ENCODE measurements at regions not wholly inside any gene's neighbourhood (a gene's known extent, or its start where the extent isn't known, plus 50 kb on each side); places are given as distances from the start of the nearest gene placed in this dataset.
A peak's percentile ranks its signal among the peaks of the same experiment; 100 is the strongest.

- DNase-seq (no peak), ATAC-seq (no peak)
- TF ChIP-seq CTCF (IDR thresholded peaks at IDR 0.05): no peak
- Histone ChIP-seq H3K27me3 (no peaks in the 10 kb centered on the region), H3K4me1 (peaks cover 0 to 19% (median 6%) of the 10 kb centered on the region in 9 donors), H3K36me3 (no peaks in the 10 kb centered on the region), H3K4me3 (no peak overlapping the region), H3K27ac (no peak overlapping the region), H3K9me3 (no peaks in the 10 kb centered on the region)
- intact Hi-C loops (cut with DNase I): loop anchor here in 1 of 10 donors (10.0 kb wide), 1 partner anchor 48 kb away; the partner anchor contains the start of gene ELAPOR2
Observed at GRCh38 chr7:87007038-87007437, 52.4 kb downstream of the ELAPOR2 start.

- 96 to 98% methylated on average over 1 of the region's 1 CpG for WGBS, 2 donors
- no peak for TF ChIP-seq CTCF (IDR thresholded peaks at IDR 0.05)
Observed at GRCh38 chr7:87004956-87005355, 54.5 kb downstream of the ELAPOR2 start.

DNA sequence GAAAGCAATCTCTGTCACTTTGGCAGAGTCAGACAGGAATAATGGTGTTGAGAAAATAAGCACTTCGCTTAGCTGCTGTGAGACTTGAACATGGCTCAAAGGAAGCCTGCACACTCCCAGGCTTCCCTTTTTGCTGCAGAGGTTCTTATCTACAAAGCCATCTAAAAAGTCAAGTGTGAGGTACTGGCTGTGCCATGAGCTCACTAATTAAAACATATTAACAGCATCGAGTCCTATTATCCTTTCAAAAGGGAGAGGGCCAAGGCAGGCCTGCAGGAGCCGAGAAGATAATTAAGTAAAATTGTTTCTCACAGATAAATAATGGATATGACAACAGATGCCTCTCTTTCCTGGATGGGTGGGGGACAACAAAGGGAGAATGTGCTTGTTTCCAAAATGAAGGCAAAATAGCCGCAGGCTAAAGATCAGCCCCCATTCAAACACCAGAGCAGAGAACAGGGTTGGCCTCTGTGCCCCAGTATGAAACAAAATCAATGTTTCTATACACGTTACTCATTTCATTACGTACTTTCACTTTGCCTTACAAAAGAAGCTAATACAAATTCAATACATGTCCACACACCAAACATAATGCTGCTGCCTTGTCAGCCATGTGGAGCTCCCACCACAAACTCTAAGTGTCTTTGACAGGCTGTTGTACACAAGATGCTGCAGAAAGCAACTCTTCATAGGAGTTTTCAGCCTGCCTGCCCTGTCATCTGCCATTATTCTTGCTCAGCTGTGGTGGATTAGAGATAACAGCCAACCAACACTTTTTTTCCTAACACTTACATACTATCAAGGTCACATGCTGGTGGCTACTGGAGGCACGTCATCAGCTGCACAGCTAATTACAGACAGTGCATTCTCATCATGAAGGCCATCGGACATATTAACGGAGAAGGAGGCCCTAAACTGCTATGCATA lies 55.3 kb downstream of the ELAPOR2 start:
- DNase-seq (no peak), ATAC-seq (peak in 4 of 8 donors; percentile 33 to 69 (median 55))
- WGBS, 2 donors: 42% methylated on average over 9 of the region's 9 CpGs
- H3K9me3 ChIP-seq: no peaks in the 10 kb centered on the region
- no peak for TF ChIP-seq CTCF (IDR thresholded peaks at IDR 0.05)
- H3K27me3 ChIP-seq: no peaks in the 10 kb centered on the region
- peak overlapping the region in 3 of 10 donors; percentile 4 to 21 (median 8) for H3K4me3 ChIP-seq
- intact Hi-C loops (cut with DNase I): loop anchor here in 2 of 10 donors (1.0 to 10.0 kb wide), 2 partner anchors 29 to 51 kb away; partner anchors contain the start of gene ELAPOR2 (in 1 of the 2)
- H3K27ac ChIP-seq: peak overlapping the region in 2 of 10 donors; percentile 11 to 47
- H3K4me1 ChIP-seq: peaks cover 0 to 38% (median 20%) of the 10 kb centered on the region in 9 donors
- H3K36me3 ChIP-seq: no peaks in the 10 kb centered on the region

More at GRCh38 chr7:87004956-87005355, 54.5 kb downstream of the ELAPOR2 start:
- no peaks in the 10 kb centered on the region for H3K36me3 ChIP-seq
- ATAC-seq (no peak), DNase-seq (no peak)
- no peaks in the 10 kb centered on the region for H3K27me3 ChIP-seq
- intact Hi-C loops (cut with DNase I): loop anchor here in 2 of 10 donors (1.0 to 10.0 kb wide), 2 partner anchors 28 to 50 kb away; partner anchors contain the start of gene ELAPOR2 (in 1 of the 2)
- H3K4me1 ChIP-seq: peaks cover 0 to 35% (median 20%) of the 10 kb centered on the region in 9 donors
- H3K27ac ChIP-seq: no peak overlapping the region
- no peak overlapping the region for H3K4me3 ChIP-seq
- H3K9me3 ChIP-seq: no peaks in the 10 kb centered on the region

- H3K27me3 ChIP-seq: no peaks in the 10 kb centered on the region
- WGBS, 2 donors: 60 to 70% methylated on average over 2 of the region's 2 CpGs
- ATAC-seq (no peak), DNase-seq (no peak)
- intact Hi-C loops (cut with DNase I): loop anchor here in 1 of 10 donors (10.0 kb wide), 1 partner anchor 54 kb away; the partner anchor contains the start of gene ELAPOR2
- H3K27ac ChIP-seq: no peak overlapping the region
- no peaks in the 10 kb centered on the region for H3K9me3 ChIP-seq
- peaks cover 0 to 38% (median 20%) of the 10 kb centered on the region in 9 donors for H3K4me1 ChIP-seq
- TF ChIP-seq CTCF (IDR thresholded peaks at IDR 0.05): no peak
- H3K4me3 ChIP-seq: no peak overlapping the region
- H3K36me3 ChIP-seq: no peaks in the 10 kb centered on the region
Observed at GRCh38 chr7:87001214-87001613, 58.2 kb downstream of the ELAPOR2 start.

Data from heart right ventricle (tissue), 16 donors.